ENCODE measurements at regions not wholly inside any gene's neighbourhood (a gene's known extent, or its start where the extent isn't known, plus 50 kb on each side); places are given as distances from the start of the nearest gene placed in this dataset.

GRCh38 chr16:5607169-5607568 is 509.6 kb upstream of the EEF2KMT start:
- H3K36me3 ChIP-seq (ENCODE audit: control insufficient read depth in 2 of 2, insufficient read depth in 2 of 2, low read length in 2 of 2): no peaks in the 10 kb centered on the region
- H3K27me3 ChIP-seq (ENCODE audit: control insufficient read depth in 1 of 2, insufficient read depth in 2 of 2, low read length in 2 of 2): peaks cover 0 to 3% of the 10 kb centered on the region in 2 donors
- no peak overlapping the region for H3K9ac ChIP-seq (ENCODE audit: low read length in 2 of 2)
- H3K4me1 ChIP-seq (ENCODE audit: control insufficient read depth, insufficient read depth, low read length): no peaks in the 10 kb centered on the region
- no peak overlapping the region for H3K27ac ChIP-seq (ENCODE audit: low read length)
- no peaks in the 10 kb centered on the region for H3K9me3 ChIP-seq (ENCODE audit: control insufficient read depth in 2 of 2, low read length in 2 of 2)
- H3K4me3 ChIP-seq (ENCODE audit: low read length in 2 of 2): no peak overlapping the region

DNA sequence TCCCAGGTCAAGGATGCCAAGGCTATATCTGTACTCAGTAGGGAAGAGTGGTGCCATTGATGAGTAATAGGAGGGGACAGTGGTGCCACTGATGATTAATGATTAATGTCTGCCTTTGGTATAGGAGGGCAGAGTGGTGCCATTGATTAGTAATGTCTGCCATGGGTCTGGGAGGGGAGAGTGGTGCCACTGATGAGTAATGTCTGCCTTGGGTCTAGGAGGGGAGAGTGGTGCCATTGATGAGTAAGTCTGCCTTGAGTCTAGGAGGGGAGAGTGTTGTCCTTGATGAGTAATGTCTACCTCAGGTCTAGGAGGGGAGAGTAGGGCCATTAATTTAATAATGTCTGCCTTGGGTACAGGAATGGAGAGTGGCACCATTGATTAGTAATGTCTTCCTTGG is 507.8 kb upstream of the EEF2KMT start:
- no peaks in the 10 kb centered on the region for H3K36me3 ChIP-seq (ENCODE audit: control insufficient read depth in 2 of 2, insufficient read depth in 2 of 2, low read length in 2 of 2)
- H3K27ac ChIP-seq (ENCODE audit: low read length): no peak overlapping the region
- no peak overlapping the region for H3K9ac ChIP-seq (ENCODE audit: low read length in 2 of 2)
- peaks cover 0 to 3% of the 10 kb centered on the region in 2 donors for H3K27me3 ChIP-seq (ENCODE audit: control insufficient read depth in 1 of 2, insufficient read depth in 2 of 2, low read length in 2 of 2)
- no peaks in the 10 kb centered on the region for H3K4me1 ChIP-seq (ENCODE audit: control insufficient read depth, insufficient read depth, low read length)
- H3K9me3 ChIP-seq (ENCODE audit: control insufficient read depth in 2 of 2, low read length in 2 of 2): no peaks in the 10 kb centered on the region
- H3K4me3 ChIP-seq (ENCODE audit: low read length in 2 of 2): no peak overlapping the region

- H3K9ac ChIP-seq (ENCODE audit: low read length in 2 of 2): no peak overlapping the region
- no peaks in the 10 kb centered on the region for H3K4me1 ChIP-seq (ENCODE audit: control insufficient read depth, insufficient read depth, low read length)
- H3K36me3 ChIP-seq (ENCODE audit: control insufficient read depth in 2 of 2, insufficient read depth in 2 of 2, low read length in 2 of 2): no peaks in the 10 kb centered on the region
- no peak overlapping the region for H3K4me3 ChIP-seq (ENCODE audit: low read length in 2 of 2)
- peaks cover 0 to 3% of the 10 kb centered on the region in 2 donors for H3K27me3 ChIP-seq (ENCODE audit: control insufficient read depth in 1 of 2, insufficient read depth in 2 of 2, low read length in 2 of 2)
- H3K9me3 ChIP-seq (ENCODE audit: control insufficient read depth in 2 of 2, low read length in 2 of 2): no peaks in the 10 kb centered on the region
- no peak overlapping the region for H3K27ac ChIP-seq (ENCODE audit: low read length)
Observed at GRCh38 chr16:5604770-5605169, 507.2 kb upstream of the EEF2KMT start.

DNA sequence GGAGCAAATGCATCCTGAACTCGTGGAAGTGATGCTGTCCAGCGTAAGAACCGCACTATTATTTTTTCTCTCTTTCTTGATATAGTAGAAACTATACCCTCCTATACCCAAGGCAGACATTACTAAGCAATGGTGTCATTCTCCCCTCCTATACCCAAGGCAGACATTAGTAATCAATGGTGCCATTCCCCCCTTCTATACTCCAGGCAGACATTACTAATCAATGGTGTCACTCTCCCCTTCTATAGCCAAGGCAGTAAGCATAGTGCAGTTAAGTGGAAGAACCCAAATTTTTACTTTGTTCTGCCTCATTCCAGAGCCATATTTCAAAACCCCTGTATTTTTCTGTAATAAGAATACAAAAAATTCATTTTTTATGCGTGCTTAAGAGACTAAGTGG is 506.2 kb upstream of the EEF2KMT start:
- peaks cover 0 to 3% of the 10 kb centered on the region in 2 donors for H3K27me3 ChIP-seq (ENCODE audit: control insufficient read depth in 1 of 2, insufficient read depth in 2 of 2, low read length in 2 of 2)
- no peaks in the 10 kb centered on the region for H3K36me3 ChIP-seq (ENCODE audit: control insufficient read depth in 2 of 2, insufficient read depth in 2 of 2, low read length in 2 of 2)
- no peak overlapping the region for H3K27ac ChIP-seq (ENCODE audit: low read length)
- no peak overlapping the region for H3K4me3 ChIP-seq (ENCODE audit: low read length in 2 of 2)
- H3K9ac ChIP-seq (ENCODE audit: low read length in 2 of 2): no peak overlapping the region
- H3K4me1 ChIP-seq (ENCODE audit: control insufficient read depth, insufficient read depth, low read length): no peaks in the 10 kb centered on the region
- H3K9me3 ChIP-seq (ENCODE audit: control insufficient read depth in 2 of 2, low read length in 2 of 2): no peaks in the 10 kb centered on the region

DNA sequence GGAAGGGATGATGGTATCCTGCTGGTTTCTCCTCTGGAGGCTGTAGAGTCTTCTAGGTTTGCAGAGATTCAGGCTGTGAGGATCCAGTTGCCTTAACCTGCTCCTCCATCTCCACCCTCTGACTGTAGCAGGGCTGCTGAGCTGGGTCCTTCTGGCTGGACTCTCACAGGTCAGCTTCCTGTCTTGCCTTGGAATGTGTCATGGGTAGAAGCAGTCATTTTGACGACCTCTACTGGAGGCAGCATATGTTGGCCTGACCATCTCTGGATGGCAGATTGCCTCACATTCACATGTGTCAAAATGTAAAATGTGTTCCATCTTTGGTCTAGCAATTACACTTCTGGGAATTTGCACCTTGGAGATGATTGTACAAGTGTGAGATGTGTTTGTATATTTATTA is 504.4 kb upstream of the EEF2KMT start:
- H3K27ac ChIP-seq (ENCODE audit: low read length): no peak overlapping the region
- no peaks in the 10 kb centered on the region for H3K9me3 ChIP-seq (ENCODE audit: control insufficient read depth in 2 of 2, low read length in 2 of 2)
- H3K36me3 ChIP-seq (ENCODE audit: control insufficient read depth in 2 of 2, insufficient read depth in 2 of 2, low read length in 2 of 2): no peaks in the 10 kb centered on the region
- no peak overlapping the region for H3K9ac ChIP-seq (ENCODE audit: low read length in 2 of 2)
- no peak overlapping the region for H3K4me3 ChIP-seq (ENCODE audit: low read length in 2 of 2)
- no peaks in the 10 kb centered on the region for H3K4me1 ChIP-seq (ENCODE audit: control insufficient read depth, insufficient read depth, low read length)
- H3K27me3 ChIP-seq (ENCODE audit: control insufficient read depth in 1 of 2, insufficient read depth in 2 of 2, low read length in 2 of 2): peaks cover 0 to 3% of the 10 kb centered on the region in 2 donors

DNA sequence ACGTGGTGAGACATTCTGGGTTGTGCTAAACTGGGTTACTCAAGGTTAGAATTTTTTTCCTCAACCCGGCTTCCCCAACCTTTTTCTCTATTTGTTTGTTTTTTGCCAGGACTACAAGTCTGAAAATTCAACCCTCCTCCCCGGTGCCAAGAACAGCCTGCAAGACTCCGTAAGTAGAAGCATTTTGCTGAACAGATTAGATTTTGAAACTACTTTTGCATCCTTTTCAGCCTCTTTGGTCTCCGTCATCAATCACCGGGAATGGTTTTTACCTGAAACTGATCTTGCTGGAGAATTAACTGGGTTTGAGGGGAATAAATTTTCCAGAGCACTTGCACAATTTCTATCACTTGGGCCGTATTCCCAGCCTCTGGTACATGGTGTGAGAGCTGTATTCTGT is 501.2 kb upstream of the EEF2KMT start:
- no peak overlapping the region for H3K9ac ChIP-seq (ENCODE audit: low read length in 2 of 2)
- H3K36me3 ChIP-seq (ENCODE audit: control insufficient read depth in 2 of 2, insufficient read depth in 2 of 2, low read length in 2 of 2): no peaks in the 10 kb centered on the region
- peaks cover 0 to 10% of the 10 kb centered on the region in 2 donors for H3K9me3 ChIP-seq (ENCODE audit: control insufficient read depth in 2 of 2, low read length in 2 of 2)
- no peaks in the 10 kb centered on the region for H3K27me3 ChIP-seq (ENCODE audit: control insufficient read depth in 1 of 2, insufficient read depth in 2 of 2, low read length in 2 of 2)
- no peaks in the 10 kb centered on the region for H3K4me1 ChIP-seq (ENCODE audit: control insufficient read depth, insufficient read depth, low read length)
- no peak overlapping the region for H3K27ac ChIP-seq (ENCODE audit: low read length)
- H3K4me3 ChIP-seq (ENCODE audit: low read length in 2 of 2): no peak overlapping the region

GRCh38 chr16:5595849-5596248 is 498.3 kb upstream of the EEF2KMT start:
- peaks cover 0 to 10% of the 10 kb centered on the region in 2 donors for H3K9me3 ChIP-seq (ENCODE audit: control insufficient read depth in 2 of 2, low read length in 2 of 2)
- H3K4me3 ChIP-seq (ENCODE audit: low read length in 2 of 2): no peak overlapping the region
- H3K36me3 ChIP-seq (ENCODE audit: control insufficient read depth in 2 of 2, insufficient read depth in 2 of 2, low read length in 2 of 2): no peaks in the 10 kb centered on the region
- H3K27ac ChIP-seq (ENCODE audit: low read length): no peak overlapping the region
- no peaks in the 10 kb centered on the region for H3K27me3 ChIP-seq (ENCODE audit: control insufficient read depth in 1 of 2, insufficient read depth in 2 of 2, low read length in 2 of 2)
- no peak overlapping the region for H3K9ac ChIP-seq (ENCODE audit: low read length in 2 of 2)
- no peaks in the 10 kb centered on the region for H3K4me1 ChIP-seq (ENCODE audit: control insufficient read depth, insufficient read depth, low read length)

DNA sequence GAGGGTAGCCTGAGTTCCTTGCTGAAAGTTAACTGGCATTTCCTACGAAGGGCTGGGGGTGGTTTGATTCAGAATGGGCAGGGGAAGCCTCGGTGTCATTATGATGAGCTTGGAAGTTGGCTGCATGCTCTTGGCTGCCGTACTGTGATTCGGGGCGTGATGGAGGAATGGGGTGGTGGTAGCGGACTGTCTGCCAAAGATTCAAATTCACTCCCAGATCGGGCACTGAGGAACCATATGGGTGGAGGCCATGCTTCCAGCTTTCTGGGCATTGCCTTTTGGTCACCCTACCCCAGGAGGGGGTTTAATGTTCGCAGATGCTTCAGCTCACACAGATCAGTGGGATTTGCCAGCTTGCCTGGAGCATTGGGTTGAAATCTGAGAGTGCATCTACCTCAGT is 492.8 kb upstream of the EEF2KMT start:
- H3K27me3 ChIP-seq (ENCODE audit: control insufficient read depth in 1 of 2, insufficient read depth in 2 of 2, low read length in 2 of 2): peaks cover 0 to 2% of the 10 kb centered on the region in 2 donors
- no peak overlapping the region for H3K4me3 ChIP-seq (ENCODE audit: low read length in 2 of 2)
- H3K4me1 ChIP-seq (ENCODE audit: control insufficient read depth, insufficient read depth, low read length): no peaks in the 10 kb centered on the region
- H3K36me3 ChIP-seq (ENCODE audit: control insufficient read depth in 2 of 2, insufficient read depth in 2 of 2, low read length in 2 of 2): no peaks in the 10 kb centered on the region
- H3K9ac ChIP-seq (ENCODE audit: low read length in 2 of 2): no peak overlapping the region
- peaks cover 0 to 3% of the 10 kb centered on the region in 2 donors for H3K9me3 ChIP-seq (ENCODE audit: control insufficient read depth in 2 of 2, low read length in 2 of 2)
- H3K27ac ChIP-seq (ENCODE audit: low read length): no peak overlapping the region

DNA sequence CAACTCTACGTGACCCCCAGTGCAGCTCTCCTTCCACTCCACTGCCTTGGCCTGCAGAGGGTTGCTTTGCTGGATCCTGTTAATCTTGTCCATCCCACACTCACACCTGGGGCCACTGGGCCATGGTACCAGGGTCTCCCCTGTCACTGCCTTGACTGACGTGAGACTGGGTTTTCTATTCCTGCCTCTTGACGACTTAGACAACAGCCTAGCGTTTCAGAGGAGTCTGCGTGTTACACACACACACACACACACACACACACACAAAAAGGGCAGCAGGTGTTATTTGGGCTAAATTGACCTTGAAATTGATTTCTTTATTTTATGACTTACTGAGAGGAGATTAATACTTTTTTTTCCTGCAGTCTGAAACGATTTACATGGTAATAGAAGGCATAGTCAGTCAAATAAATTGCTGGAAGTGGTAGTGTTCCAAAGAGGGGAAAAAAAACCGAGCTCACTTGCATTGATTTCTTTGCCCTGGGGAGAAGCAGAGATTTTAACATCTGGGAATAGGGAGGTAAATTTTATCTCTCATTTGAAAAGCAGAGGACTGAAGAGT is 492.3 kb upstream of the EEF2KMT start:
- no peak overlapping the region for H3K9ac ChIP-seq (ENCODE audit: low read length in 2 of 2)
- H3K27me3 ChIP-seq (ENCODE audit: control insufficient read depth in 1 of 2, insufficient read depth in 2 of 2, low read length in 2 of 2): peaks cover 0 to 2% of the 10 kb centered on the region in 2 donors
- H3K9me3 ChIP-seq (ENCODE audit: control insufficient read depth in 2 of 2, low read length in 2 of 2): no peaks in the 10 kb centered on the region
- no peaks in the 10 kb centered on the region for H3K36me3 ChIP-seq (ENCODE audit: control insufficient read depth in 2 of 2, insufficient read depth in 2 of 2, low read length in 2 of 2)
- H3K4me3 ChIP-seq (ENCODE audit: low read length in 2 of 2): no peak overlapping the region
- no peaks in the 10 kb centered on the region for H3K4me1 ChIP-seq (ENCODE audit: control insufficient read depth, insufficient read depth, low read length)
- H3K27ac ChIP-seq (ENCODE audit: low read length): no peak overlapping the region

DNA sequence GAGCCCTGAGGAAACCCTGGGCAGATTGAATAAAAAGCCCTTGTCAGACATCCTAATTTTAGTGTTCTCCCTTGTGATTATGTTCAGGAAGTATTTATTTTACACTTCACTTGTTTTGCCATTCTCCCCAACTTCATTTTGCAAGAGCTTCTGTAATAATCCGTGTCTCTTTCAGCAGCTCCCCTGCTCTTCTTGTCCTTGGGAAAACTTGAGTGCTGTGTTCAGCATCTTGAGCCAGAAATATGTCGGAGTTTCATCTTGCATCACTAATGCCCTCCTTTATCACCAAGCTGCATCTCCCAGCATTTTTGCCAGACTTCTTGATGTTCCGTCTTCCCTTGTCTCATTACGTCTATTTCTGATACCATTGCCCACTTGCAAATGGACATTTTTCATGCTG is 486.5 kb upstream of the EEF2KMT start:
- Histone ChIP-seq H3K4me3 (ENCODE audit: low read length in 2 of 2) (no peak overlapping the region), H3K27ac (ENCODE audit: low read length) (no peak overlapping the region), H3K9ac (ENCODE audit: low read length in 2 of 2) (no peak overlapping the region), H3K27me3 (ENCODE audit: control insufficient read depth in 1 of 2, insufficient read depth in 2 of 2, low read length in 2 of 2) (peaks cover 2 to 4% of the 10 kb centered on the region in 2 donors), H3K9me3 (ENCODE audit: control insufficient read depth in 2 of 2, low read length in 2 of 2) (no peaks in the 10 kb centered on the region), H3K36me3 (ENCODE audit: control insufficient read depth in 2 of 2, insufficient read depth in 2 of 2, low read length in 2 of 2) (no peaks in the 10 kb centered on the region), H3K4me1 (ENCODE audit: control insufficient read depth, insufficient read depth, low read length) (no peaks in the 10 kb centered on the region)

GRCh38 chr16:5582529-5582928 is 484.9 kb upstream of the EEF2KMT start:
- no peaks in the 10 kb centered on the region for H3K4me1 ChIP-seq (ENCODE audit: control insufficient read depth, insufficient read depth, low read length)
- H3K36me3 ChIP-seq (ENCODE audit: control insufficient read depth in 2 of 2, insufficient read depth in 2 of 2, low read length in 2 of 2): no peaks in the 10 kb centered on the region
- H3K4me3 ChIP-seq (ENCODE audit: low read length in 2 of 2): no peak overlapping the region
- peaks cover 2 to 4% of the 10 kb centered on the region in 2 donors for H3K27me3 ChIP-seq (ENCODE audit: control insufficient read depth in 1 of 2, insufficient read depth in 2 of 2, low read length in 2 of 2)
- H3K9me3 ChIP-seq (ENCODE audit: control insufficient read depth in 2 of 2, low read length in 2 of 2): no peaks in the 10 kb centered on the region
- H3K27ac ChIP-seq (ENCODE audit: low read length): no peak overlapping the region
- H3K9ac ChIP-seq (ENCODE audit: low read length in 2 of 2): no peak overlapping the region
